GM12872 (cell line): ENCODE measurements at regions not wholly inside any gene's neighbourhood (a gene's known extent, or its start where the extent isn't known, plus 50 kb on each side); places are given as distances from the start of the nearest gene placed in this dataset.

Experiments
- CTCF ChIP-seq: IDR thresholded peaks from 3 replicates; pipeline ENCODE4 v1.5.1; 2011; ENCODE audit warnings: low read depth, mild to moderate bottlenecking, low read length, moderate library complexity; ENCODE audit not compliant: insufficient read depth

DNA sequence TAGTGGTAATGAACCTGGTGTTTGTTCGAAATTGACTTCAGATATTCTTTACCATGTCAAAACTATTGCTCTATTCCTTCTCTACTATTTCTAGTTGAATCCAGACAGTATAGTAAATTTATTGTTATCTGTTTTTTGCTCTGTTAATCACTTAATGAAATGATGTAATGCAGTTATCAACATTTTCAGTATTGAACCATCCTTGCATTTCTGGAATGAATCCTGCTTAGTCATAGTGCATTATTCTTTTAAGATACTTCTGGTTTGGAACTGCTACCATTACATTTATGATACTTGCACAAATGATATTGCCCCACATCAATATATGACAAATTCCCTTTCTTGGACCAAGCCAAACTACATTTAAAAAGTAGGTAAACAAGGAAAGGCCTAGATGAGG is 554.0 kb upstream of the KLF4 start:
- TF ChIP-seq CTCF, result no peak

DNA sequence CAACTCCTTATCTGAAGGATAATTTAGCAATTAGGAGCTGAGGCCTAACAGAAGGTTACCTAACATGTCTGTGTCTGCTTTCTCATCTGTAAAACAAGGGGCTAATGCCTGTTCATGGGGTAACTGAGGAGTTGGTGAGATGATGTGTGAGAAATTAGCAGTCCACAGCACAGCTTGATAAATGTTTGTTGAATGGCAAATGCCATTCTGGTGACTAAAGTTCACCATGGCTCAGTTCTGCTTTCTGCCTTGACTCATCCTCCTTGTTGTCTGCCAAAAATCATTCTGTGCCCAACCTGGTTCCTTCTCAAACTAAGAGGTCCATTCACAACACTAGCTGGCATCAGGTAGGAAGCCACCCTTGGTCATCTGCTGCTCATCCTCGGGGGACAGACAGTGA is 552.0 kb upstream of the KLF4 start:
- TF ChIP-seq CTCF, result no peak

GRCh38 chr9:108040783-108041182 is 551.2 kb upstream of the KLF4 start:
- no peak for TF ChIP-seq CTCF

DNA sequence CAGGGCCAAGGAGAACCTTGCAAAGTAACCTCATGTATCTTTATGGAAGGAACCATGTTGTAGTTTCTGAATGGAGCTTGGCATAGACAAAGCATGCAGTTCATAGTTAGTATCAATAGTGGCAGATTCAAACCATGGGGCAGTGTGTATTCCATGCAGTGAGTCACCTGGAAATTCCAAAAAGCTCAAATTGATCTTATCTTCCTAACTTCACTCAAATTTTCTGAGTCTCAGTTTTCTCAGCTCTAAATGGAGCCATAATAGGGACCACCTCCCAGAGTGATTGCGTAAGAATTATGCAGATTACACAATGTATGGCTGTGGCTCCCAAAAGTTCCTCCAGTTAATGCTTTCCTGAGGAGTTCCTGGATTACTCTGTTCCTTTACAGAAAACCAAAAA is 549.9 kb upstream of the KLF4 start:
- TF ChIP-seq CTCF, result no peak

DNA sequence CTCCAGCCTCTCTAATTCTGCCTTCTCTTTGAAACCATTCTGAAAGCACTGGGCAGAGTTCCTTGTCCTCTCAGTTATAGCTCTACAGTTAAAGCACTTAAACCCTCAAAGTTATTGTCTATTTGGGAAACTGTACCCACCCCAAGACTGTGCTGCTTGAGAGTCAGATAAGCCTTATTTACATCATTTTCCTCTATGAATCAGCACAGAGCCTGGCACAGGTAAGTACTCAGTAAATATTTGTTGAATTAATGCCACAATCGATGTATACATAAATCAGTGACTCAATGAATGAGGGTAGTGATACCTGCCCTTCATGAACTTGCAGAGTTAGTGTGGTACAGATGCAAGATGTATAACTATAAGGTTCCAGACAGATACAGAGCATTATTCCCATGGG is 549.4 kb upstream of the KLF4 start:
- TF ChIP-seq CTCF, result no peak

DNA sequence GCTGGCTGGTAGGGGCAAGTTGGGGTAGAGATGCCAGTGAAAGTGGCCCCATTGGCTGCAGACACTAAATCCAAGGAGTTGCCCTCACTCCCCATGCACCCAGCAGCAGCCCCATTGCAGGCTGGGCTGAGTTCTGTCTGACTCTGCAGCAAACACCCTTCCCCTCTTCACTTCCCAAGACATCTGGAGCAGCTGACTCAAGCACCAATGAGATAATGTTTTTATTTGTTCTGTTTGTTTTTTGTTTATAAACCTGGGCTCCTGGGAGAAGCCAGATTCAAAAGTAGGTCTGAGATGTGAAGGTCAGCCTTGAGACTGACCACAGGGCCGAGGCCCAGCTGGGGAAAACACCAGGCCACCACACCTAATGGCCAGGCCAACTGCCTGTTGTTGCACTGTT is 545.9 kb upstream of the KLF4 start:
- TF ChIP-seq CTCF, result no peak

GRCh38 chr9:108033976-108034964 is 544.7 kb upstream of the KLF4 start:
- no peak for TF ChIP-seq CTCF
